RWPE1 (cell line): ENCODE measurements at regions not wholly inside any gene's neighbourhood (a gene's known extent, or its start where the extent isn't known, plus 50 kb on each side); places are given as distances from the start of the nearest gene placed in this dataset.

Experiments used
- CTCF ChIA-PET: fragments of 350-600 bp; sonication (Branson Sonifier 250); formaldehyde crosslinking; extraction: SDS; loops from one replicate; lab custom pipeline; 2021; lab: Yijun Ruan, JAX
- POLR2A ChIA-PET: fragments of 400-600 bp; formaldehyde crosslinking; extraction: SDS; loops from one replicate; lab custom pipeline; 2020; ENCODE audit warnings: antibody characterized with exemption; ENCODE audit not compliant: low non-redundant PET; lab: Yijun Ruan, JAX
- DNase-seq: peaks from one replicate; pipeline ENCODE4 v3.0.0; 2012; ENCODE audit warnings: low spot score
- H3K27ac ChIP-seq: fragments of 450-650 bp; 2 replicates; pipeline ENCODE4 v1.5.1; 2017
- CTCF ChIP-seq: fragments of 450-650 bp; conservative IDR thresholded peaks from 2 replicates; pipeline ENCODE4 v1.5.1; 2017; ENCODE audit warnings: low read depth, mild to moderate bottlenecking

GRCh38 chr15:62823561-62823960 lies 219.0 kb upstream of the TPM1 start:
- H3K27ac ChIP-seq, result no peak overlapping the region
- ChIA-PET POLR2A (no interaction called here), CTCF (no interaction called here)
- TF ChIP-seq CTCF, result no peak
- no peak for DNase-seq

GRCh38 chr15:62824111-62825015 lies 218.2 kb upstream of the TPM1 start:
- ChIA-PET CTCF (no interaction called here), POLR2A (no interaction called here)
- no peak overlapping the region for H3K27ac ChIP-seq
- DNase-seq, result peak; percentile 52
- no peak for TF ChIP-seq CTCF

- POLR2A ChIA-PET, result no interaction called here
- no peak for DNase-seq
- H3K27ac ChIP-seq, result no peak overlapping the region
- CTCF ChIA-PET, result interaction anchor here (0.6 to 0.7 kb wide), 2 partner anchors 668 to 1243 kb away, joined by 3 read pairs; no protein-coding TSS in a partner anchor
- TF ChIP-seq CTCF, result no peak
Observed at GRCh38 chr15:62825191-62825590, 217.4 kb upstream of the TPM1 start.

GRCh38 chr15:62826561-62826960 lies 216.0 kb upstream of the TPM1 start:
- DNase-seq, result no peak
- TF ChIP-seq CTCF, result no peak
- no peak overlapping the region for H3K27ac ChIP-seq
- ChIA-PET CTCF (no interaction called here), POLR2A (no interaction called here)

- DNase-seq, result no peak
- POLR2A ChIA-PET, result no interaction called here
- no peak overlapping the region for H3K27ac ChIP-seq
- CTCF ChIA-PET, result interaction anchor here (0.6 to 0.9 kb wide), 2 partner anchors 19 to 562 kb away, joined by 3 read pairs; no protein-coding TSS in a partner anchor
- TF ChIP-seq CTCF, result no peak
Observed at GRCh38 chr15:62828364-62828763, 214.2 kb upstream of the TPM1 start.

GRCh38 chr15:62832231-62832630 lies 210.3 kb upstream of the TPM1 start:
- no peak overlapping the region for H3K27ac ChIP-seq
- TF ChIP-seq CTCF, result no peak
- POLR2A ChIA-PET, result no interaction called here
- DNase-seq, result no peak
- CTCF ChIA-PET, result interaction anchor here (0.7 to 0.8 kb wide), 2 partner anchors 14 to 16 kb away, joined by 3 read pairs; no protein-coding TSS in a partner anchor
